HL-60 (cell line): ENCODE measurements at regions not wholly inside any gene's neighbourhood (a gene's known extent, or its start where the extent isn't known, plus 50 kb on each side); places are given as distances from the start of the nearest gene placed in this dataset.
"Not testable (repeated sequence)": the region's sequence is repeated elsewhere in the genome, so short reads cannot be mapped to it uniquely, and the experiment has no call there.

Experiments used
- CTCF ChIP-seq: IDR thresholded peaks from one replicate; pipeline ENCODE4 v1.5.1; 2011; ENCODE audit warnings: low read length, control low read depth, inconsistent platforms; ENCODE audit not compliant: insufficient read depth
- GABPA ChIP-seq: IDR thresholded peaks from 2 replicates; pipeline ENCODE4 v1.6.1; 2012; ENCODE audit warnings: low read depth

GRCh38 chr9:104235347-104236120 is 141.4 kb downstream of the SMC2 start:
- not testable (repeated sequence) for TF ChIP-seq CTCF, GABPA
